Erythroblast (primary cell): ENCODE measurements at regions not wholly inside any gene's neighbourhood (a gene's known extent, or its start where the extent isn't known, plus 50 kb on each side); places are given as distances from the start of the nearest gene placed in this dataset.

Experiments
- GATA1 ChIP-seq: IDR thresholded peaks from 2 replicates; pipeline ENCODE4 v1.6.1; 2011; ENCODE audit warnings: low read depth, mild to moderate bottlenecking, control low read depth, low read length, moderate library complexity
- POLR2A ChIP-seq: IDR thresholded peaks from 2 replicates; pipeline ENCODE4 v1.6.1; 2011; ENCODE audit warnings: mild to moderate bottlenecking, low read length

DNA sequence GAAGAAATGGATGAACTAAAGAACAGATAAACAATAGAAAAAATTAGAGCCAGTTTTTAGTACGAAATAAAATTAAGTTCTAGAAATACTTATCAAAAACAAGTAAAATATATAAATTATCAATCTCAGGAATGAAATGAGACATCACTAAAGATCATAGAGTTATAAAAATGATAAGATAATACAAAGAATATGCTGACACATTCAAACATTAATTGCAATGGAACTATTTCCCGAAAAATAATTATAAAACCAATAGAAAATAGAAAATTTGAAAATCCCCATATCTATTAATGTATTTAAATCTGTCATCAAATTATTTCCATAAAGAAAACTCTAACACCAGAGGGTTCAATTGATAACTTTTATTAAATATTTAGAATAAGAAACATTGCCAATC lies 458.1 kb upstream of the MBL2 start:
- TF ChIP-seq POLR2A: no peak
- TF ChIP-seq GATA1: no peak
